HepG2 (cell line): ENCODE measurements at regions not wholly inside any gene's neighbourhood (a gene's known extent, or its start where the extent isn't known, plus 50 kb on each side); places are given as distances from the start of the nearest gene placed in this dataset.

Source experiments
- ATAC-seq: fragments of 200-7000 bp; cut with Tn5 transposase; 3 replicates; pipeline ENCODE4 v1.9.1; 2020; ENCODE audit warnings: mild to moderate bottlenecking, moderate library complexity
- BruUV-seq: library from RNA; stranded (reverse); fragments of 400-500 nt; replicated peaks from 2 replicates; lab custom pipeline; 2021; lab: Mats Ljungman, UMichigan
- CTCF ChIA-PET: fragments of 300-600 bp; formaldehyde crosslinking; extraction: SDS; loops from one replicate; lab custom pipeline; 2021; ENCODE audit warnings: low total read pairs, inconsistent platforms, low intra/inter-chr PET ratio; lab: Yijun Ruan, JAX
- POLR2A ChIA-PET: fragments of 350-600 bp; sonication (Branson Sonifier 250); formaldehyde crosslinking; loops from one replicate; lab custom pipeline; 2020; ENCODE audit warnings: antibody characterized with exemption, inconsistent platforms; lab: Yijun Ruan, JAX
- DNase-seq: peaks from one replicate; pipeline ENCODE4 v3.0.0-alpha.2; 2015; ENCODE audit warnings: low spot score
- FAIRE-seq: peaks from 3 replicates; lab custom pipeline; 2011; peaks lifted over from hg19 to GRCh38; lab: Jason Lieb, UNC
- H2AFZ ChIP-seq: one replicate; pipeline ENCODE4 v1.6.1; 2011; ENCODE audit warnings: low read length, inconsistent platforms
- H3K27ac ChIP-seq: fragments of 300-600 bp; 3 replicates; pipeline ENCODE4 v1.8.0; 2011; ENCODE audit warnings: mixed run types, mild to moderate bottlenecking, mixed read lengths, low read length, inconsistent platforms; ENCODE audit not compliant: insufficient read depth; ENCODE audit errors: extremely low read length
- H3K27me3 ChIP-seq, 2 experiments: fragments of 200-600 bp in 1 of 2; 2 replicates in 1 of 2; 3 replicates in 1 of 2; pipeline versions ENCODE4 v1.6.0 to v1.8.0; 2011; ENCODE audit warnings: low read length in 2 of 2, mild to moderate bottlenecking in 2 of 2, moderate library complexity in 2 of 2, inconsistent platforms in 1 of 2; ENCODE audit not compliant: insufficient read depth in 2 of 2, control insufficient read depth in 1 of 2
- H3K36me3 ChIP-seq, 2 experiments: fragments of 200-600 bp in 1 of 2; replicated peaks in 1 of 2; 2 replicates in 1 of 2; 3 replicates in 1 of 2; pipeline versions ENCODE4 v1.5.1 to v1.8.0; 2011; ENCODE audit warnings: low read length in 2 of 2, inconsistent platforms in 1 of 2; ENCODE audit not compliant: insufficient read depth in 2 of 2, control insufficient read depth in 1 of 2
- H3K4me1 ChIP-seq: 2 replicates; pipeline ENCODE4 v1.5.1; 2012; ENCODE audit warnings: low read length, inconsistent platforms; ENCODE audit not compliant: insufficient read depth
- H3K4me2 ChIP-seq: 2 replicates; pipeline ENCODE4 v1.6.0; 2011; ENCODE audit warnings: low read depth, low read length, inconsistent platforms
- H3K4me3 ChIP-seq, 3 experiments: fragments of 200-600 bp in 1 of 3; sonication (generic), shearing (Covaris generic) in 1 of 3; replicated peaks in 1 of 3; 2 replicates each; pipeline ENCODE4 v1.5.1; 2011 to 2016; ENCODE audit warnings: low read length in 3 of 3, inconsistent platforms in 2 of 3, low read depth in 2 of 3, mild to moderate bottlenecking in 2 of 3, control low read depth in 1 of 3, mixed read lengths in 1 of 3; ENCODE audit not compliant: insufficient read depth in 1 of 3
- H3K79me2 ChIP-seq: one replicate; pipeline ENCODE4 v1.6.1; 2011; ENCODE audit warnings: low read length, inconsistent platforms; ENCODE audit not compliant: insufficient read depth
- H3K9ac ChIP-seq: 2 replicates; pipeline ENCODE4 v1.6.0; 2011; ENCODE audit warnings: mild to moderate bottlenecking, low read depth, low read length, inconsistent platforms; ENCODE audit not compliant: insufficient read depth
- H3K9me3 ChIP-seq: 2 replicates; pipeline ENCODE4 v1.5.1; 2012; ENCODE audit warnings: mild to moderate bottlenecking, low read length
- H4K20me1 ChIP-seq: 2 replicates; pipeline ENCODE4 v1.6.0; 2011; ENCODE audit warnings: inconsistent platforms, mild to moderate bottlenecking, low read length, moderate library complexity; ENCODE audit not compliant: insufficient read depth
- CHD4 ChIP-seq: fragments of 200-600 bp; sonication (generic); IDR thresholded peaks from 2 replicates; pipeline ENCODE4 v1.7.0; 2017; ENCODE audit warnings: mild to moderate bottlenecking, low read length, borderline replicate concordance
- HOMEZ ChIP-seq: IDR thresholded peaks from 2 replicates; pipeline ENCODE4 v1.6.1; 2016; ENCODE audit warnings: low read depth
- MAX ChIP-seq: IDR thresholded peaks from 2 replicates; pipeline ENCODE4 v1.6.1; 2012; ENCODE audit warnings: inconsistent platforms
- TSC22D2 ChIP-seq: sonication (generic); formaldehyde crosslinking; IDR thresholded peaks from 2 replicates; pipeline ENCODE4 v1.5.1; 2020; ENCODE audit warnings: missing genetic modification reagents, mild to moderate bottlenecking, borderline replicate concordance
- ZFAT ChIP-seq: sonication (generic); formaldehyde crosslinking; conservative IDR thresholded peaks from 2 replicates; pipeline ENCODE4 v1.8.1; 2023; ENCODE audit warnings: missing genetic modification reagents, inconsistent platforms
- ZNF121 ChIP-seq: sonication (generic); formaldehyde crosslinking; IDR thresholded peaks from 2 replicates; pipeline ENCODE4 v1.5.0; 2020; ENCODE audit warnings: mild to moderate bottlenecking, missing genetic modification reagents
- ZNF552 ChIP-seq: sonication (generic); formaldehyde crosslinking; IDR thresholded peaks from 2 replicates; pipeline ENCODE4 v1.9.0; 2022; ENCODE audit warnings: missing genetic modification reagents, mild to moderate bottlenecking, borderline replicate concordance
- ZNF598 ChIP-seq: sonication (generic); formaldehyde crosslinking; IDR thresholded peaks from 2 replicates; pipeline ENCODE4 v1.5.1; 2020; ENCODE audit warnings: mild to moderate bottlenecking, missing genetic modification reagents, borderline replicate concordance
- ZSCAN29 ChIP-seq: sonication (generic); formaldehyde crosslinking; conservative IDR thresholded peaks from 2 replicates; pipeline ENCODE4 v1.4.0; 2020; ENCODE audit warnings: mild to moderate bottlenecking, missing genetic modification reagents
- WGBS: methylation state at CpG from one replicate; pipeline ENCODE4 v1.1.6; 2017; ENCODE audit warnings: low lambda C conversion rate; 5-methylcytosine and 5-hydroxymethylcytosine counted together
- in situ Hi-C: cut with HindIII; loops from 2 replicates; pipeline ENCODE4 v1.10.0; 2017; ENCODE audit warnings: low pct_unique_long_range_greater_than_20kb; ENCODE audit not compliant: extremely low pct_ligation_motif_present
- intact Hi-C: fragments of 100-400 bp; cut with micrococcal nuclease; formaldehyde crosslinking; loops from one replicate; pipeline ENCODE4 v1.10.0; 2022; ENCODE audit not compliant: unreplicated experiment
- TF ChIP-seq, protein P1 (sequence below): sonication (generic); formaldehyde crosslinking; IDR thresholded peaks from 2 replicates; pipeline ENCODE4 v1.4.0; 2020; ENCODE audit warnings: mild to moderate bottlenecking, missing genetic modification reagents
- TF ChIP-seq, protein P2 (sequence below): sonication (generic); formaldehyde crosslinking; IDR thresholded peaks from 2 replicates; pipeline ENCODE4 v1.4.0; 2020; ENCODE audit warnings: mild to moderate bottlenecking, missing genetic modification reagents

GRCh38 chr1:24252185-24252780 is 65.2 kb upstream of the IFNLR1 start (continued):
- TF ChIP-seq ZSCAN29 = no peak

DNA sequence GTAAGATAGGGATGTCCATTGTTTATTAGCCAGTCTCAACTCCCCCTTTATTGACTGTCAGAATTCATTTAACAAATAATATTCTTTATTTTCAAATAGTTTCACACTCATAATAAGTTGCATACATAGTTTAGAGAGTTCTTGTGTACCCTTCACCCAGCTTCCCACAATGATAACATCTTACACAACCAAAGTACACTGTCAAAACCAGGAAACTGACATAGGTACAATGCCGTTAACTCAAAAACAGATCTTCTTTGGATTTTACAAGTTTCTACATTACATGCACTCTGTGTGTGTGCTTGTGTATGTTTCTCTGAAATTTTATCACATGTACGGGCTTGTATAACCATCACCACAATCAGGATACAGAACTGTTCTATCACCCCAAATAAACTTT is 64.4 kb upstream of the IFNLR1 start:
- Histone ChIP-seq H3K27me3 (peaks cover 1 to 11% of the 10 kb centered on the region in 2 experiments; a peak in 2 of 5 replicates), H3K79me2 (no peaks in the 10 kb centered on the region), H3K4me3 (no peak overlapping the region), H3K36me3 (no peaks in the 10 kb centered on the region), H2AFZ (no peak overlapping the region), H3K27ac (no peak overlapping the region), H3K9ac (no peak overlapping the region), H3K9me3 (no peaks in the 10 kb centered on the region), H3K4me1 (no peaks in the 10 kb centered on the region), H3K4me2 (no peak overlapping the region), H4K20me1 (no peaks in the 10 kb centered on the region)
- intact Hi-C loops (no loop called here), in situ Hi-C loops (no loop called here)
- WGBS = 37% methylated on average over 2 of the region's 2 CpGs
- no TSS peak for BruUV-seq
- ChIA-PET POLR2A (no interaction called here), CTCF (no interaction called here)
- no peak for ATAC-seq
- no peak for TF ChIP-seq ZNF598 (CRISPR knock-in tag)
- no peak for TF ChIP-seq HOMEZ
- TF ChIP-seq CHD4 = no peak
- TF ChIP-seq, protein P1, sequence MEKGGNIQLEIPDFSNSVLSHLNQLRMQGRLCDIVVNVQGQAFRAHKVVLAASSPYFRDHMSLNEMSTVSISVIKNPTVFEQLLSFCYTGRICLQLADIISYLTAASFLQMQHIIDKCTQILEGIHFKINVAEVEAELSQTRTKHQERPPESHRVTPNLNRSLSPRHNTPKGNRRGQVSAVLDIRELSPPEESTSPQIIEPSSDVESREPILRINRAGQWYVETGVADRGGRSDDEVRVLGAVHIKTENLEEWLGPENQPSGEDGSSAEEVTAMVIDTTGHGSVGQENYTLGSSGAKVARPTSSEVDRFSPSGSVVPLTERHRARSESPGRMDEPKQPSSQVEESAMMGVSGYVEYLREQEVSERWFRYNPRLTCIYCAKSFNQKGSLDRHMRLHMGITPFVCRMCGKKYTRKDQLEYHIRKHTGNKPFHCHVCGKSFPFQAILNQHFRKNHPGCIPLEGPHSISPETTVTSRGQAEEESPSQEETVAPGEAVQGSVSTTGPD (CRISPR knock-in tag) = no peak
- no peak for TF ChIP-seq TSC22D2 (CRISPR knock-in tag)
- TF ChIP-seq ZNF552 (CRISPR knock-in tag) = no peak
- no peak for TF ChIP-seq ZNF121
- TF ChIP-seq ZFAT (CRISPR knock-in tag) = no peak
- TF ChIP-seq MAX = no peak
- TF ChIP-seq, protein P2, sequence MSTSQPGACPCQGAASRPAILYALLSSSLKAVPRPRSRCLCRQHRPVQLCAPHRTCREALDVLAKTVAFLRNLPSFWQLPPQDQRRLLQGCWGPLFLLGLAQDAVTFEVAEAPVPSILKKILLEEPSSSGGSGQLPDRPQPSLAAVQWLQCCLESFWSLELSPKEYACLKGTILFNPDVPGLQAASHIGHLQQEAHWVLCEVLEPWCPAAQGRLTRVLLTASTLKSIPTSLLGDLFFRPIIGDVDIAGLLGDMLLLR = no peak
- no peak for DNase-seq
- no peak for FAIRE-seq
